ENCODE measurements at regions not wholly inside any gene's neighbourhood (a gene's known extent, or its start where the extent isn't known, plus 50 kb on each side); places are given as distances from the start of the nearest gene placed in this dataset.

DNA sequence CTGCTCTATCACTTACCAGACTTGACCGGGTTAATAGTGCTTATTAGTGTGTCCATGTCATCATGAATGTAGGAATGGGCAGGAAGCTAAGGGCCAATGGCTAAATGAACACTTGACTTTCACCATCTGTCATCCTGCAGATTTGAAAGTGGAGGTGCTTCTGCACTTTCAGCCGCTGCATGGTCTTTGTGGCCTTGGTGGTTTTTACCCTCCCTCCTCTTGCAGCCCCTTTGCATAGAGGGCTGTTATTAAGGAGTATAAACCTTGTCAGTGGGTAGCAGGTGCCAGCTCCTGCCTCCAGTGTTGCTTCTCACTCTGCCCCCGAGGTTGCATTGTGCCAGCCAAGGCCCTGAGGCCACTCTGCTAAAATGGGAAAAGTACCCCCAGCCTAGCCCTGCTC lies 122.2 kb upstream of the TNFAIP3 start:
- Histone ChIP-seq H3K79me1 (ENCODE audit: insufficient read depth, low read depth, low read length, poor library complexity, severe bottlenecking) (no peaks in the 10 kb centered on the region), H3K56ac (ENCODE audit: insufficient read length, low read depth, low read length) (no peak overlapping the region), H3K27me3 (ENCODE audit: insufficient read depth, low read length) (no peaks in the 10 kb centered on the region), H3K18ac (ENCODE audit: insufficient read length, low read depth, low read length) (no peak overlapping the region), H2BK15ac (ENCODE audit: low read depth, low read length) (no peak overlapping the region), H4K8ac (replicated peaks; ENCODE audit: insufficient read length, low read depth, low read length) (no peak overlapping the region), H4K5ac (ENCODE audit: insufficient read length, low read depth, low read length) (no peak overlapping the region), H3K23me2 (ENCODE audit: insufficient read length, low read depth, low read length, poor library complexity, severe bottlenecking) (no peaks in the 10 kb centered on the region), H2BK120ac (ENCODE audit: low read depth, low read length, poor library complexity, severe bottlenecking) (no peak overlapping the region), H3K23ac (ENCODE audit: insufficient read length, low read depth, low read length) (no peak overlapping the region), H3K4me2 (ENCODE audit: insufficient read depth, insufficient read length, low read length) (no peak overlapping the region), H2BK12ac (ENCODE audit: insufficient read length, low read depth, low read length) (no peak overlapping the region), H3K4ac (ENCODE audit: low read depth, low read length) (no peak overlapping the region), H3K14ac (ENCODE audit: insufficient read depth, low read length) (no peak overlapping the region), H4K20me1 (ENCODE audit: control insufficient read depth, insufficient read depth, insufficient read length) (no peaks in the 10 kb centered on the region), H2AFZ (ENCODE audit: low read length) (no peak overlapping the region), H2BK5ac (ENCODE audit: insufficient read length, low read length) (no peak overlapping the region), H4K91ac (ENCODE audit: insufficient read length, low read depth, low read length) (no peak overlapping the region), H3K9me3 (ENCODE audit: control insufficient read depth, low read depth, low read length) (no peaks in the 10 kb centered on the region), H3K9ac (ENCODE audit: extremely low read depth, insufficient read length, low read length) (no peak overlapping the region), H2AK5ac (ENCODE audit: insufficient read length, low read length) (no peak overlapping the region), H3K79me2 (ENCODE audit: insufficient read depth, low read length) (no peaks in the 10 kb centered on the region), H3T11ph (ENCODE audit: low read length) (no peak overlapping the region), H3K27ac (ENCODE audit: insufficient read length, low read depth, low read length) (no peak overlapping the region), H3K4me1 (ENCODE audit: insufficient read depth, low read length) (no peaks in the 10 kb centered on the region), H2BK20ac (ENCODE audit: low read depth, low read length, poor library complexity, severe bottlenecking) (no peak overlapping the region)
- TF ChIP-seq, protein P1, sequence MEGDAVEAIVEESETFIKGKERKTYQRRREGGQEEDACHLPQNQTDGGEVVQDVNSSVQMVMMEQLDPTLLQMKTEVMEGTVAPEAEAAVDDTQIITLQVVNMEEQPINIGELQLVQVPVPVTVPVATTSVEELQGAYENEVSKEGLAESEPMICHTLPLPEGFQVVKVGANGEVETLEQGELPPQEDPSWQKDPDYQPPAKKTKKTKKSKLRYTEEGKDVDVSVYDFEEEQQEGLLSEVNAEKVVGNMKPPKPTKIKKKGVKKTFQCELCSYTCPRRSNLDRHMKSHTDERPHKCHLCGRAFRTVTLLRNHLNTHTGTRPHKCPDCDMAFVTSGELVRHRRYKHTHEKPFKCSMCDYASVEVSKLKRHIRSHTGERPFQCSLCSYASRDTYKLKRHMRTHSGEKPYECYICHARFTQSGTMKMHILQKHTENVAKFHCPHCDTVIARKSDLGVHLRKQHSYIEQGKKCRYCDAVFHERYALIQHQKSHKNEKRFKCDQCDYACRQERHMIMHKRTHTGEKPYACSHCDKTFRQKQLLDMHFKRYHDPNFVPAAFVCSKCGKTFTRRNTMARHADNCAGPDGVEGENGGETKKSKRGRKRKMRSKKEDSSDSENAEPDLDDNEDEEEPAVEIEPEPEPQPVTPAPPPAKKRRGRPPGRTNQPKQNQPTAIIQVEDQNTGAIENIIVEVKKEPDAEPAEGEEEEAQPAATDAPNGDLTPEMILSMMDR (conservative IDR thresholded peaks at IDR 0.05): no peak
- no CpG with 5 or more reads among the region's 3 CpGs for WGBS (ENCODE audit: extremely low coverage, insufficient read length, low lambda C conversion rate)
- Mint-ChIP-seq H3K9me3 (no peaks in the 10 kb centered on the region), H3K27ac (no peak overlapping the region), H3K4me3 (no peak overlapping the region), H3K27me3 (ENCODE audit: low read depth) (no peaks in the 10 kb centered on the region), H3K4me1 (peaks cover 10% of the 10 kb centered on the region in 2 experiments), H3K36me3 (ENCODE audit: insufficient read depth in 1 of 3, low read depth in 3 of 3) (no peaks in the 10 kb centered on the region)
- DNase-seq: no peak

Data from H9 (cell line).